Activated T-cell treated with anti-CD3 and anti-CD28 coated beads for 24 hours (primary cell): ENCODE measurements at regions not wholly inside any gene's neighbourhood (a gene's known extent, or its start where the extent isn't known, plus 50 kb on each side); places are given as distances from the start of the nearest gene placed in this dataset.

Experiments used
- DNase-seq: peaks from one replicate; pipeline ENCODE4 v3.0.0-alpha.2; 2020; ENCODE audit warnings: low read depth

DNA sequence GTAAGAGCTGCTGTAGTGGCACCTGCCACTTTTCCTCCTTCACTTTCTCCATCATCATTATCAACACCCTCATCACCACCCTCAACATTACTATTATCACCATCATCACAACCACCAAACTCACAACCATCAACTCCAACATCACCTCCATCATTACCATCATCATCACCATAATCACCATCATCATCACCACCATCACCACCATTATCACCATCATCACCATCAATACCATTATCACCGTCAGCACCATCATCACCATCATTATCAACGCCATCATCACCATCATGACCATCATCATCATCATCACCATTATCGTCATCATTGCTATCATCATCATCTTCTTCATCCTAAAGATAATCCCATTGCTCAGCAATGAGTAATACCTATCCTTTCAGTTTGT, 255.8 kb downstream of the CYRIA start:
- no peak for DNase-seq

DNA sequence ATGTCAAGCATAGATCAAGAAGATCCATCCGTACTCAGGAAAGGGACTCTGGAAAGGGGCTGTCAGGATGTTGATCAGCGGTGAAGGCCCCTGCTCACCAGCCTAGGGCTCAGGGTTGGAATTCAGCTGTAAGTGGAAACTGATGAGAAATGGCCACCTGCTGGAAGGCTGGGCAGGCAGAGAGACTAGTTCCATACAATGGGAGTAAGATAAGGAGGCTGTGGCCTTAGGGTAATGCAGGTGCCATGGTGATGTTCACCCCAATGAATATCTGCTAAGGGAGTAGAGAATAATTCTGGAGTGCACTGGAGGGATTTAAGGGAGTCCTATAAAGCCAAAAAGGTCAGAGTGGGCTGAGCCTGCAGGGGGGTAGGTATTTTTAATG, 256.6 kb downstream of the CYRIA start:
- DNase-seq, result no peak

DNA sequence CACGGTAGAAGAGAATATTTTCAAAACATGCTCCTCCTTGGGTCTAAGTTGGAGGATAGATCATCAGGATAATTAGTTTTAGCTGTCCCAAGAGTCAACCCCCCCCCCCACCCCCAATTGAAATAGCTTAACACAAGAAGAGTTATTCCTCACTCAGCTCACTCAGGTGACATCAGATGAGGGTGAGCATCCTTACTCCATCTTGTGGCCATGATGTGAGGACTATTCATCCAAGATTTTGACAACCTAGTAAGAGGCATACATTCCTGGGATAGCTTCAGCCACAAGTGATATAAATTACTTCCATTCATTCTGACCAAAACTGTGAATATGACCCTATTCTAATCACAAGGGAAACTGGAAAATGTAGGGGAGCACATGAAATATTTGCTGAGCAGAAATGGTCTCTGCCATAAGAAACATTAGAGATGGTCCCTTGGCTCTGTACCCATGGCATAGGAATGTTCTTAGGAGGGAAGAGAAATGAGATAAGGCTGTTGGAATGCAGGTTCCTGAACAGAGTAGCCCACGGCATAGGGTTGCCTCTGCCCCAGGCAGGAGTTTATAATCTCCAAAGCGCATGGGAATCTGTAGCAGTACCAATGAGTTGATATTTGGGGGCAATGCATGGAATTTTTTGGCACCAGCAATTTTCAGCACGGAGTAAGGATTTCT, 257.2 kb downstream of the CYRIA start:
- no peak for DNase-seq

DNA sequence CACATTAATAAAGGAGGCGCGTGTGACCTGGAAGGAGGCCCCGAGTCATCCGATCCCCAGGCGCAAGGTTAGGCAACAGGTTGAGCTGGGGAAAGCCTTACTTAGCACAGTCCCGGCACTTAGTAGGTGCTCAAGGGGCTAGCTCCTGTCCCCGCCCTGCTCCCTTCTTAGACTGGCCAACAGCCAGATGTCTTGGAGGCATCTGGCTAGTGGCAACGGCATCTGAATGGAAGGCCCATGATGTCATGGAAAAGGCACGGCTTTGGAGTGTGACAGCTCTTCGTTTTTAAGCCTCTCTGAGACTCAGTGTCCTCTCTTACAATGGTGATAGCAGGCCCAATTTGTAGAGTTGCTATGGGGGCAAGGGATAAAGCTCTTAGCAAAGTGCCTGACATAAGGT, 258.3 kb downstream of the CYRIA start:
- DNase-seq, result no peak

DNA sequence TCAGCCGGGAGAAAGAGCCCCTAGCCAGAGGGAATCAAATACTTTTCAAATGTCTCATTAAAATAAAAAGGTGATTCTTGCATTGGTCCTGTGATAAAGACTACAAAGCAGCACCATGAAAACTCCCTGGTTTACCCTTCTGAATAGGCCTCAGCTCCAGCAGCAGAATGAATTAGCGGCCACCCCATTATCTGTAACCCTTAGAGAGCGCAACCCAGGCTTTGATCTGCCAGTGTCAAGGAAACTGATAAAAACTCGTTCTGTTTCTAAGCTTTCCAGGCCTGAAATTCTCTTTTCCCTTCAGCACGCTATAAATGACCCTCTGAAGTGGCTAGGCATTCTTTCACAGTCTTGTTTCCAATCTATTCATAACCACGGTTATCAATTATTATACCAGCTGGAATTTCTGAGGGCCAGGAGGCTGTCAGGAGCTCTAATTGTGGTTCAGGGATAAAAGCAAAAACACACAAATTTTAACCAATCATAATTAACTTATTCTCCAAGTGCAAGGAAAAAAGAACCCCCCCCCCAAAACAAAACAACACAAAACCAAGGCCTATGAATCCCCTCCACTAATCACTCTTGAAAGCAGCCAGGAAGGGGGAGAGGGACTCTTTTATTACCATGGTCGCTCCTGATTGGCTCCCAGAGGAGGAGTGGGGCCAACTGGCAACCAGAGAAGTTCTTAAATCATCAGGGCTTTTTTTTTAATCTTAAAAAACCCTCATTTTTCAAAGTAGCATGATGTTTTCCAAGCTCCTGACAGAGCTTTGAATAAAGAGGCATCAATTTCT, 258.9 kb downstream of the CYRIA start:
- no peak for DNase-seq

DNA sequence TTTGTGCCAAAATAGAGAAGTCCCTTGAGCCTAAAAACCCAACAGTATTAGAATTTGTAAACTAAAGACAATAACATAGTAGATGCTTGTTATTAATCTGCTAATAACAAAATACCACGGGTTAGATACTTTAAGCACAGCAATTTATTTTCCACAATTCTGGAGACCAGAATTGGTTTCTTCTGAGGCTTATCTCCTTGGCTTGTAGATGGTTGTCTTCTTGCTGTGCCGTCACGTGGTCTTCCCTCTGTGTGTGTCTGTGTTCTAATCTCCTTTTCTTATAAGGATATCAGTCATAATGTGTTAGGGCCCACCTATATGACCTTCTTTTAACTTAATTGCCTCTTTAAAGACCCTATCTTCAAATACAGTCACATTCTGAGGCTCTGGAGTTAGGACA, 260.1 kb downstream of the CYRIA start:
- no peak for DNase-seq

DNA sequence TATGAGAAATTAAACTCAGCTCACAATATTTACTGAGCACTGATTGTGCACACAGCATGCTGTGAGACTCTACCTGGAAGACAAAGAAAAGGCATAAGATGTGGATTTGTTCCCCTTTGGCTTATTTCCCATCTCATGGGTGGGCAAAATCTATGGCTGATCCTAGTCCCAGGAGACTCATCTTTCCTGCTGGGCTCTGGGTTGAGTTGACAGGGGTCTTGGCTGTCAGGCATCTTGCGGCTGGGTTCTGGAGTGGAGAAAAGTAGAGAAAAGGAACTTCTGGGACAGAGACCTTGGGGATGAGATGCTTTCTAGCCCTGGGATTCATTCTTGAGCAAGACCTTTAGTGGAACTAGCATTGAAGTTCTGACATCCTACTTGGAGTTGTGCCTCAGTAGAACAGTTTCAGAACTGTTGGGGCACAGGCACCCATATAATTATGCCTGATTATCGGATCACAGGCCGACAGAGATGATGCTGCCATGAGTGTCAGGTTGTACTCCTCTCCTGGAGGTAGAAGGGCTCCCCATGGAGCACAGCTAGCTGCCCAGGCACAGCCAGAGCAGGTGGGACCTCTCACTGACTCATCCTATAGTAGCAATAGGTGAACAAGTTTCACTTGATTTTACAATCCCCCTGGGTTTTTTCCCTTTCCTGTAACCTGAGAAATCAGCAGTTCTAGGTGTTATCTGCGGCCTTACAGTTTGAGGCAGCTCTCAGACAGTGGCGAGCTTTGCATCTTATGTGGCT, 260.9 kb downstream of the CYRIA start:
- DNase-seq, result no peak

DNA sequence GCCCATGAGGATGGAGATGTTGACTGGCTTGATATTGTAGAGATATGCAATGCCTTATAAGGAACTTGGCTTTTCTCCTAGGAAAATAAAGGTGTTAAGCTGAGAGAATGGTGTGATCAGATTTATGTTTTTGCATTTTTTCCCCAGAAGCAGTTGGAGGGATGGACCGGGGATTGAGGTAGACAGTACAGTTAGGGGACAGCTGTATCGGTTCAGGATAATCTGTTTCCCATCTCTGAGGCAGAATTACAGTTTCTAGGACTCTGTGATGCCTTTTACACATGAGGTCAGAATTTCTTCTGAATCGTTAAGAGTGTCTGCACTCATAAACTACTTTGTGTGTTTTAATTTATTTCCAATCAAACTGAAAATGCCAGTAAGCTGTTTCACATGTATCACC, 261.5 kb downstream of the CYRIA start:
- no peak for DNase-seq

DNA sequence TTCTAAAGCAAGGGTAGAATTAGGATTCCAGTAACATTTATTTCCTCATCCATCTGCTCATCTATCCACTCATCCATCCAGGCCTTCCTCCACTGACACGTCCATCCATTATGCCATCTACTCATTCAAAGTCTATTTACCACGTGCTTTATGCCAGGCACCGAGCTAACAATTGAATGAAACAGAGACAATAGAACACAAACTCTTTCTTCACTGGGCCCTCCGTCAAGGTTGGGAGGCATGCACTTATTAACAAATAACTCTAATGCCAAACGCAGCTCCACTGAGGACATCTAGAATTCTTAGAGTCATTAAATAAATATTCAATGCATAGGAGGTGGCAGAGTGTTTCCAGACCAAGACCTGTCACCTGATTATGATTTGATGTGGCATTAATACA, 262.7 kb downstream of the CYRIA start:
- no peak for DNase-seq

DNA sequence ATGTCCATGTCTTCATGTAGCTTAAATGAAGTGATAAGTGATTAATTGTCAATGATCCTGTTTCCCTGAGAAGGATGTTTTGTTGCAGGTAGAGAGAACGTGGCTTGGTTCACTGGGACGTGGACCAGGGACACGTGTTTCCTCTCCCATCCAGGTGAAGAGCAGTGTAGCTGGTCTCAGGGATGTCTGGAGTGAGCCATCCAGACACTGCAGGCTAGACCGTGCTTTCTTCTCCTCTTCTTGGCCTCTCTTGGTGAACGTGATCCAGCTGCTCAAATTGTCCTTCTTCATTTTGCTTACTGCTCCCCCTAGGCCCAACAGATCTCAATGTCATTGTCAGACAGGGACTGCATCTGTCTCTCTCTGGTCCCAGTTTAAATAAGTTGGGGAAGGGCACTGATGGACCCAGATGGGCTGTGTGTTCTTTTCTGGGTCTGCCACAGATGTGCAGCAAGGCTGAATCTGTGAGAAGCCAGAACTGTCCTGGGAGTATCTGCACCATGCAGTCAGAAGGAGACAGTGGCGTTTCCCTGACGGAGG, 263.8 kb downstream of the CYRIA start:
- DNase-seq, result no peak

DNA sequence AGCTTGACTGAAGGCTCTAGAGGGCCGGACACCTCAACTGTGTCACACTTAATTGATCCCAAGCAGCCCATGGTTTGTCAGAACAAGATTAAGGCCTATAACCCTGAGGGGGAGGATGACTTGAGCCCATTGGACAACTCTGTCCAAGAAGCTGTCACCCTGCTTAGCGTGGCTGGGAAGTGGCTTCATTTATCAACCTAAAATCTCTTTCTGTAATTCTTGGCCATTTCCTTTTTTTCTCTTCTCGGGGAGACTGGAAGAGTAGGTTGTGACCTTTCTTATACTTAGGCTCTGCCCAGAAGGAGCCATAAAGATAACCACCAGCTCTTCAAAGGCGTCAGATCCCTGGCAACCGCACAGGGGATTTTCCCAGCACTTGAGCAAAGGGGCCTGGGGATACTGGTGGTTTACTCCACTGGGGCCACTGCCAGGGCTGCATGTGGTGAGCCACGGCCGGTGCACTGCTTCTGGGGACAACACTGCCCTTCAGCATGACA, 265.5 kb downstream of the CYRIA start:
- DNase-seq, result no peak

DNA sequence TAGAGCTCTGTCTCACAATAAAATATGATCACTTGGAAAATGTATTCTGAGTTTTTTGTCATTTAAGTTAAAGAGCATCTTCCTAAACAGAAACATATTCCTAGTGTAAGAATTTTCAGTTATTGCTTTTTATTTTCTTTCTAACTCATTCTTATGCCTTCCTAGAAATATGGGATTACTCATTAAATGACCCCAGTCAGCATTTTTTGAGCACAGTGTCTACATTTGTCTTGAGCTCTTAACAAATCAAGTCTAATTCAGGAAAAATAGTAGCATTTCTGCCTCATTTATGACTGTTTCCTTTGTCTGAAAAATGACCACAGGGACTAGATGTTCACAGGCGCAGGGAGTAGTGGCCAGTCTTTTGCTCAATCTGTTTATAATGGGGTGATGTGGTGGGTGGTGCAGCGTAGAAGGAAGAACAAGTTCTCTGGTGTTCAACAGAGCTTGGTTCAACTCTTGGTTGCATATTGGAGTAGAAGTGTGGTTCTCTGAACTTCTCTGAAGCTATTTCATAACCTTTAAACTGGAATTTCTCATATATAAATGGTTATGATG, 267.1 kb downstream of the CYRIA start:
- no peak for DNase-seq

DNA sequence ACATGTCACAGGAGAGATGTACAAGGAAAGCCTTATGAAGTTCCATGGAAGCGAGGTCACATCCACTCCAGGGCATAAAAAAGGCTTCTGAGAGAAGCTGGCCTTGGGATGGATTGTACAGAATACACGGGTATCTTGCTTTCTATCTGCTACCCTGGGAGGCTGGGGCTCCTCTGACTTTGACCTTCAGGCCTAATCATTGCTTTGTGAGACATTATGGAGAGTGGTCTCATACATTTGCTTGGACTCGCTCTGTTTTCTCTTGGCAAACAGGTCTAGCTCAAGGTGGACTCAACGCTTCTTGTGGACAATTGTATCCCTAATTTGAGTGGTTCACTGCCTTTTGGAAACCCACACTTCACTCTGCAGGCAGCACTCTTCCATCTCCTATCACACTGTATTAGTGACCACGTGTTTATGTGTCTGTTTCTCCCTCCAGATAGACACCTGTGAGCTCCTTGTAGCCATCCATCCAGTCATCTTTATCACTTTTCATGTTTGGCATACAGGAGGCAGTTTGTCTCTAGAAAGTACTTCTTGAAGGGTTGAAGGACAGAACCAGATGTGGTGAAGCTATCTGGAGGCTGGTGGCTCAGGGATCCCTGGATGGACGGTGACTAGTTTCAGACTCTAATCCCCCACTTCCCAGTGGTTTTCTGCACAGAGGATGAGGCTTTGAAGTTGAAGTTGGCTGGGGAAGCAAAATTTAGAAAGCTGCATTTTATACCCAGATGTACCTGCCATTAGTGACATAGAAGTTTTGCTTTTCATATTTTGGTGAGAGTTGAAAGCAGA, 267.8 kb downstream of the CYRIA start:
- DNase-seq, result no peak

DNA sequence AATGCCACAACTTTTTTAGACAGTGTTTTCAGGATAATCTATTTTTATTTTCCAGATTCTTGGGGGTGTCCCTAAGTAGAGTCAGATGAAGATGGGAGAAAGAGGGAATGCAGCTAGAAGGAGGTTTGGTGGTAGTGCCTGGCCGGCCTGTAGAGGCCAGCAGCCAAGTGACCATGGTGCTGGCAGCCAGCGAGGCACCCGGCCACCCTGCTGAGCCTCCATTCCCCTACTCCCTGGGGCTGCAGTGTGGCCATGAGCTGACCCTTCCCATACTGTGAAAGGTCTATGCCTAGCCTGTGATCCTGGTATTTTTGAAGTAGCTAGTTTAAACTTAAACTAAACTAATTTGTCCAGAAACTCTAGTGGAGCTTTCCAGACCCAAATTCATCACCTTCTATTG, 268.6 kb downstream of the CYRIA start:
- DNase-seq, result no peak

DNA sequence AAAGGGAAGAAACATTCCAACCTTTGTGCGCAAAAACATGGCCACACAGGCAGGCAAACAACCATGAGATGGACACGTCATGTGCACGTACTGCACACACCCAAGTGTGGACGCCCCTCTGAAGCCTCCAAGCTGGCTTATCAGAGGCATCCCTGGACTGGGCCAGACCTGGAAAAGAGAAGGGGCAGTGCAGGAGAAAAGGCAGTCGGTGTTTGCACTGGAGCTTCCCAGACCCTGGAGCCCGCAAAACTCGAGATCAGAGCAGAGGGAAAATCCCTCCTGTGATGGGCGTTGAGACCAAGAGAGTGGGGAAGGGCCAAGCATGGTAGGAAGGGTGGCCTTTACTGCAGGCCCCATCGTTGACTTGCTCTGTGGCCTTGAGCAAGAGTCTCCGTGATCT, 269.5 kb downstream of the CYRIA start:
- no peak for DNase-seq

DNA sequence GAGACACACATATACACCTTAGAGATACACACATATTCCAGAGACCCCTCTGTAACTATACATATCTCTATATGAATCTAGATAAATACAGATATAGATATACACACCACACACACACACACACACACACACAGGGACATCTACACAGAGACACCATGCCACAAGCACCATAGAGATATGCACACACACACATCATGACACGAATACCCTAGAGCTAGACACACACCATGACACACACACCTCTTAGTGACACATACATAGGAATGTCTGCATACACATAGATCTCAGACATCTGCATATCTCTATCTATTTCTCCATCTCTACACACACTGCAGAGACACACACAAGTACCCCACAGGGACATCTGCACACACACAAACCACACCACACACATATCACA, 270.0 kb downstream of the CYRIA start:
- no peak for DNase-seq

DNA sequence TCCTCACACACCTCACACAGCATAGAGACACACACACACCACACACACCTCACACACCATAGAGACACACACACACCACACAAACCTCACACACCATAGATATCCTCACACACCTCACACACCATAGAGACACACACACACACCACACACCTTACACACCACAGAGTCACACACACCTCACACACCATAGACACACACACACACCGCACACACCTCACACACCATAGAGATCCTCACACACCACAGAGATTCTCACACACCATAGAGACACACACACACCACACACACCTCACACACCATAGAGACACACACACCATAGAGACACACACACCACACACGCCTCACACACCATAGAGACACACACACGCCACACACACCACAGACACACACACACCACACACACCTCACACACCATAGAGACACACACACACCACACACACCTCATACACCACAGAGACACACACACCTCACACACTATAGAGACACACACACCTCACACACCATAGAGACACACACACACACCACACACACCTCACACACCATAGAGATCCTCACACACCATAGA, 270.6 kb downstream of the CYRIA start:
- DNase-seq, result no peak

DNA sequence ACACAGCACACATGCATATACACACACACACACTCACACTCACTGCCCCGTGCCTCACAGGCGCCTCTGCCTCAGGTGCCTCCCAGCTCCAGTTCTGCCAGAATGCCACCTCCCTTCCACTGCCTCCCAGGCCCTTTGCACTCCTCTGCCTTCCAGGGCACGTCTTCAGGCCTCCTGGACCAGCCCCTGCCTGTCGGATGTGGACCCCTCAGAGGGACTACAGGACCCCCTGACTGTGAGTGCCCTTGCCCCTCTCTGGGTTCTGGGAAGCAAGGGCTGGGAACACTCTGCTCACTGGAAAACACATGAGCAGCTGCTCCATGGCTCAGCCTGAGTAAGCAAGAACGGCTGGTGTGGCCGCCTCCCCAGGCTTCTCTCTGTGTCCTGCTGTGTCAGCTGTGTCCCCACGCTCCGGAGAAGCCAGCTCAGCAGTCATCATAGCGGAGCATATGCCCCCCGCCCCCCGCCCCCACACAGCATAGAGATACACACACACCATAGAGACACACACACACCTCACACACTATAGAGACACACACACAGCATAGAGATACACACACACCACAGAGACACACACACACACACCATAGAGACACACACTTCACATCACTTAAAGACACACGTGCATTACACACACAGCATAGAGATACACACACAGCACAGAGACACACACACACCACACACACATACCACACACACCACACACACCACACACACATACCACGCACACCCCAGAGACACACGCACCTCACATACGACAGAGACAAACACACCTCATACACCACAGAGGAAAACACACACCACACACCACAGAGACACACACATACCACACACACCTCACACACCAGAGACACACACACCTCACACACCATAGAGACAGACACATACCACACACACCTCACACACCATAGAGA, 271.3 kb downstream of the CYRIA start:
- no peak for DNase-seq

DNA sequence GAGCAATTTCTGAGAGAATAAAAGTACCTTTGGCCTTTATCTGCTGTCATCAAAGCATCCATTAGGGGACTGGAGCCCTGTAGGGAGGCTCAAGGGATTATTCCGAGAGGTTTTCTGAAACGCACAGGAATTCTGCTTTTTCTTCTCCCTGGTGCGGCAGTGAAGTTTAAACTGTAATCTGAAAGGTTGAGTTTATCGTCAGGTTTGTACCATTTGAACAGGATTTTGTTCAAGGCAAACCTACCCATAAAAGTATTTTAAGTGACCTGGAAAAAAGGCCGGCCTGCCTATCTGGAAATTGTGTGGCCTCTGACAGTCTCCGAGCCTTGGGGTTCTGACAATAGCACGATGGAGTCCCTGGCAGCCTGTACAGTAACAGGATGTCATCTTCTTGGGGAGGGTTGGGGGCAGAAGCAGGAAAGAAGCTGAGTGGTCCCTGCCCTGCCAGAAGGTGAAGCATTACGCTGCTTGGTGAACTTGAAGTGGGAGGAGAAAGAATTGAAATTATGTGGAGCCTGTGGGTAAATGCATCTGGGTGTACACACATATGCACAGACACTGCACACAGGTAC, 272.0 kb downstream of the CYRIA start:
- DNase-seq, result no peak
